Stimulated activated CD8-positive, alpha-beta memory T cell treated with anti-CD3 and anti-CD28 coated beads, Interleukin-7, amount 100 ng/mL, for 48 hours (primary cell): ENCODE measurements at regions not wholly inside any gene's neighbourhood (a gene's known extent, or its start where the extent isn't known, plus 50 kb on each side); places are given as distances from the start of the nearest gene placed in this dataset.

ENCODE experiments used
- DNase-seq, 2 donors: peaks; one replicate each; pipeline ENCODE4 v3.0.0-alpha.2; 2020; ENCODE audit warnings: low read depth in 1 of 2; ENCODE audit errors: extremely low read depth in 1 of 2

DNA sequence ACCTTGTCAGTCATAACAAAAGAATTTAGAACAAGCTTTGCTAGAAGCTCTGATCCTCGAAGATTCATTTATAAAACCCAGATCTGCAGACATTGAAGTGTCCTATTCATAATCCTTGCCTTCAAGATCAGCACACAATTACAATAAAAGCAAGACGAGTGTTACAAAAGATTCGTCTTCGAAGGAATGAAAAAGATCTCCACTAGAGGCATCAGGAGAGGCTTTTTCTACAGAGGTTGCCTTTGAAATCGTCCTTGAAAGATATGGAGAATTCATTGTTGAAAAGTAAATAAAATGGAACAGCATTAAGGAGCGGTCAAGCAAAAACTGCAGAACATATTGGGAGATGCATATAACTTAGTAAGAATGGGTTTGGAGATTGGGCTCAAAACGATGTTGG is 146.4 kb downstream of the BMP4 start:
- no peak for DNase-seq

GRCh38 chr14:53808042-53808441 is 148.6 kb downstream of the BMP4 start:
- no peak for DNase-seq

DNA sequence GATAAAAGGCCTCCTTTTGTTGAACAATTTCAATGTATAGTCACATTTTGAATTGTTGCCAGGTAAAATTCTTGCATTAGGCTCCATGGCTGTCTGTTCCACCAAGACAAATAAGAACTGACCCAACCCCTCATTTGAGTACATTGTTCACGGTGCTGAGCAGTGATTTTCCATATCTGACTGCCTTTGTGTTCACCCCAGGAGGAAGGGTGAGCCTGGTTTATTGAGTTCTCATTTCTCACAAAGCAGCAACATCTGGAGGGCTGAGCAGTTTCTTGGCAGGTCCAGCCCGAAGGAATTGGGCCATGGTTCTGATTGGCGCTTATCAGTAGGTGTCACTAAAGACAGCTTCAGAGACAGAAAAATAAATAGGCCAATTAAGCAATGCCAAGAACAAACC is 149.1 kb downstream of the BMP4 start:
- DNase-seq, result no peak

GRCh38 chr14:53807108-53807507 is 149.5 kb downstream of the BMP4 start:
- DNase-seq, result no peak

GRCh38 chr14:53796734-53797133 is 159.9 kb downstream of the BMP4 start:
- no peak for DNase-seq

DNA sequence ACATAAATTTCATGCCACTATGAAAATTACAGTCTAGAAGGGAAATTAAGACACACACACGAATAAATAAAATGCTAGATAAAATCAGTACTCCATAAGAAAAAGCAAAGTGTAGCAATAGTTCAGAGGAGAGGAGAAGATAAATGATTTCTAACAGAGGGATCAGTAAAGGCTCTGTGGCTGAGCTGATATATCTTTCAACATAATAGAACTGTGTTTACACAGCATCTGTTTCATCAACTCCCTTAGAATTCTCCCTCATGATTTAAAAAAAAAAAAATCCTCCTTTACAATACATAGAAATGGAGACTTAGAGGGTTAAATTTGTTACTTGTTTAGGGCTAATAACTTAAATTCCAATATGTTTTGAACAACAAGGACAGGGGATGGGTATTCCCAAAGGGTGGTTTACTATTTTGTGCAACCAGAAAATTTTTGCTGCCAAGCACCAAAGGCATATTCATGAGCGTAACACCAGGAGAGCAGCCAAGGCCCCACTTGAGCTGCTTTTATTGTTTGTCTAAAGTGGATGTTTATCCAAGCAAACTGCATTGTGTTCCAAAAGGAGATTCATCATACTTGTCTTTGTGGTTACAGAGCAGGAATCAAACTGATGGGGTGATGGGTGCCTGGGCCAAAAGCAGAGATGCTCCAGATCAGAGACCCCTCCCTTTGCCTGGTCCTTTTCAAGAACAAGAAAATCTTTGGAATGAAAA is 162.7 kb downstream of the BMP4 start:
- DNase-seq, result no peak

- DNase-seq, result no peak
These were observed 163.7 kb downstream of the BMP4 start for GRCh38 chr14:53792909-53793308.

- no peak for DNase-seq
These were observed 165.7 kb downstream of the BMP4 start for GRCh38 chr14:53790731-53791500.

DNA sequence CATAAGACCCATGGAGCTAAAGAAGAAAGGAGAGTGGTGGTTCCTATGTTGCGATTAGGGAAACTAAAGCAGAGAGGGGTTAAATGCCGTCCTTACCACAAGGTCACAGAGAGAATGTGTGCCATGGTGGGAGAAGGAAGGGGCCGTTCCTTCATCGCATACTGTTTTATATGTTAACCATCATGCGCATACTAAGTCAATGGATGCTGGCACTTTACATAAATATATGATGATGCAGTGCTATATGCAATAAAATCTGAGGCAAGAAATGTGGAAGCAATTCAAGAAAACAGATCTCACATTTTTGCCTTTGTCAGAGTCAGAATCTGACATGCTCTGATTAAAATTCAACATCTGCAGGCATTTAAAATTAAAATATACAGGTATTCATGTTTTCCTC is 168.1 kb downstream of the BMP4 start:
- no peak for DNase-seq

GRCh38 chr14:53786045-53786444 is 170.6 kb downstream of the BMP4 start:
- DNase-seq, result no peak

- no peak for DNase-seq
These were observed 171.9 kb downstream of the BMP4 start for GRCh38 chr14:53784688-53785087.

DNA sequence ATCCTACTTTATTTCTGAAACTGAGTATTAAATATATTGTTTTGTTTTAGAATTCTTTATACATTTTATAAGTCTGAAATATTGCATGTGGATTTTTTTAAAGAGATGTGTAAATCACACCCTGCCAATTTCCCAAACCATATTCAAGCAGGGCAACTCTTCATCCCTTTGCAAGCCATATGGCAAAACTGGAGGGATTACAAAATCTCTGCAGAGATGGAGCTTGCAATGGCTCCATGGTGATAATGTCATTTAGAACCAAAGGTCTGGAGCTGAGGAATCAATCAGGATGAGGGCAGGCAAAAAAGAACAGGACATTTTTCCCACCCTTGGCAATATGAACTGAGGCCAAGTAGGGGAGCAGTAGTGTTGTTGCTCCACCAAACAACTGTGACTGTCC is 173.4 kb downstream of the BMP4 start:
- DNase-seq, result no peak

- no peak for DNase-seq
These were observed 176.5 kb downstream of the BMP4 start for GRCh38 chr14:53780051-53780555.

- no peak for DNase-seq
These were observed 177.3 kb downstream of the BMP4 start for GRCh38 chr14:53779301-53779700.

- DNase-seq, result no peak
These were observed 178.4 kb downstream of the BMP4 start for GRCh38 chr14:53778263-53778662.

GRCh38 chr14:53772936-53773335 is 183.7 kb downstream of the BMP4 start:
- DNase-seq, result no peak

- DNase-seq, result no peak
These were observed 189.1 kb downstream of the BMP4 start for GRCh38 chr14:53767566-53767965.

GRCh38 chr14:53766601-53767000 is 190.0 kb downstream of the BMP4 start:
- DNase-seq, result no peak

DNA sequence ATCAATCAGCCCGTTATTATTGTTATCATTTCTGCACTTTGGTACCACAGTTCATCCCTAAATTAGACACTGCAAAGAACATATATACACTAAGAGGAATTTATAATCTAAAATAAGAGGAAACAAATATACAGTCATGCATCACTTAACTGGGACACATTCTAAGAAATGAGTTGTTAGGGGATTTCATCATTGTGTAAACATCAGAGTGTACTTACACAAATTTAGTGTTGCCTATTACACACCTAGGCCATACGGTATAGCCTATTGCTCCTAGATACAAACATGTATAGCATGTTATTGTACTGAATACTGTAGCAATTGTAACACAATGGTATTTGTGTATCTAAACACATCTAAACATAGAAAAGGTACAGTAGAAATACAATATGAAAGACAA is 190.5 kb downstream of the BMP4 start:
- DNase-seq, result no peak

GRCh38 chr14:53764846-53765245 is 191.8 kb downstream of the BMP4 start:
- DNase-seq, result no peak

- DNase-seq, result no peak
These were observed 198.5 kb downstream of the BMP4 start for GRCh38 chr14:53758141-53758540.

- DNase-seq, result no peak
These were observed 198.9 kb downstream of the BMP4 start for GRCh38 chr14:53757732-53758131.
